Parathyroid adenoma (tissue), 2 donors: ENCODE measurements at regions not wholly inside any gene's neighbourhood (a gene's known extent, or its start where the extent isn't known, plus 50 kb on each side); places are given as distances from the start of the nearest gene placed in this dataset.

Experiments
- H2AFZ ChIP-seq: fragments of 300-600 bp; sonication (generic); one replicate; pipeline ENCODE4 v1.7.0; 2017; ENCODE audit warnings: antibody characterized with exemption, mild to moderate bottlenecking
- H3K27ac ChIP-seq: fragments of 300-600 bp; sonication (generic); one replicate; pipeline ENCODE4 v1.7.0; 2017
- H3K27me3 ChIP-seq: fragments of 300-600 bp; sonication (generic); one replicate; pipeline ENCODE4 v1.7.0; 2017; ENCODE audit warnings: low read length; ENCODE audit not compliant: control insufficient read depth, insufficient read depth
- H3K36me3 ChIP-seq: fragments of 300-600 bp; sonication (generic); one replicate; pipeline ENCODE4 v1.7.0; 2017; ENCODE audit warnings: low read length; ENCODE audit not compliant: control insufficient read depth, insufficient read depth
- H3K4me1 ChIP-seq: fragments of 300-600 bp; sonication (generic); one replicate; pipeline ENCODE4 v1.7.0; 2017; ENCODE audit warnings: control low read depth
- H3K4me2 ChIP-seq: fragments of 300-600 bp; sonication (generic); one replicate; pipeline ENCODE4 v1.7.0; 2017; ENCODE audit warnings: low read length
- H3K4me3 ChIP-seq: fragments of 300-600 bp; sonication (generic); one replicate; pipeline ENCODE4 v1.7.0; 2017; ENCODE audit warnings: low read depth, low read length
- H3K79me2 ChIP-seq: fragments of 300-600 bp; sonication (generic); one replicate; pipeline ENCODE4 v1.7.0; 2017; ENCODE audit warnings: control low read depth
- H3K9ac ChIP-seq: fragments of 300-600 bp; sonication (generic); one replicate; pipeline ENCODE4 v1.7.0; 2017; ENCODE audit warnings: mild to moderate bottlenecking
- H3K9me3 ChIP-seq: fragments of 300-600 bp; sonication (generic); one replicate; pipeline ENCODE4 v1.7.0; 2017; ENCODE audit warnings: low read length; ENCODE audit not compliant: control insufficient read depth
- CTCF ChIP-seq: fragments of 300-600 bp; sonication (generic); IDR thresholded peaks from one replicate; pipeline ENCODE4 v1.7.0; 2017; ENCODE audit warnings: antibody characterized with exemption, mild to moderate bottlenecking
- donor health status: primary hyperparathyroidism.

- no peaks in the 10 kb centered on the region for H3K27me3 ChIP-seq
Observed at GRCh38 chr19:28878862-28879566, 333.9 kb downstream of the UQCRFS1 start.

GRCh38 chr19:28876609-28877123, 336.3 kb downstream of the UQCRFS1 start:
- no peak for TF ChIP-seq CTCF
- Histone ChIP-seq H3K9me3 (no peaks in the 10 kb centered on the region), H3K4me1 (no peaks in the 10 kb centered on the region), H3K27me3 (no peaks in the 10 kb centered on the region), H3K36me3 (no peaks in the 10 kb centered on the region), H3K9ac (no peak overlapping the region), H3K4me3 (no peak overlapping the region), H2AFZ (no peak overlapping the region), H3K79me2 (no peaks in the 10 kb centered on the region), H3K27ac (no peak overlapping the region), H3K4me2 (no peak overlapping the region)

More at GRCh38 chr19:28878862-28879566, 333.9 kb downstream of the UQCRFS1 start:
- H3K4me1 ChIP-seq = no peaks in the 10 kb centered on the region
- H3K9me3 ChIP-seq = no peaks in the 10 kb centered on the region
- no peak overlapping the region for H3K4me2 ChIP-seq
- H3K9ac ChIP-seq = no peak overlapping the region
- no peak overlapping the region for H2AFZ ChIP-seq
- no peak overlapping the region for H3K27ac ChIP-seq
- TF ChIP-seq CTCF = peak; percentile 79
- H3K79me2 ChIP-seq = no peaks in the 10 kb centered on the region
- H3K36me3 ChIP-seq = no peaks in the 10 kb centered on the region
- no peak overlapping the region for H3K4me3 ChIP-seq

- Histone ChIP-seq H3K4me3 (no peak overlapping the region), H3K4me2 (no peak overlapping the region), H3K27me3 (no peaks in the 10 kb centered on the region), H3K79me2 (no peaks in the 10 kb centered on the region), H2AFZ (no peak overlapping the region), H3K9ac (no peak overlapping the region), H3K9me3 (no peaks in the 10 kb centered on the region), H3K4me1 (no peaks in the 10 kb centered on the region), H3K27ac (no peak overlapping the region), H3K36me3 (no peaks in the 10 kb centered on the region)
- TF ChIP-seq CTCF = no peak
Observed at GRCh38 chr19:28874742-28875141, 338.2 kb downstream of the UQCRFS1 start.

GRCh38 chr19:28873301-28873700, 339.6 kb downstream of the UQCRFS1 start:
- Histone ChIP-seq H3K79me2 (no peaks in the 10 kb centered on the region), H3K9me3 (no peaks in the 10 kb centered on the region), H3K27me3 (no peaks in the 10 kb centered on the region), H3K36me3 (no peaks in the 10 kb centered on the region), H3K4me2 (no peak overlapping the region), H2AFZ (no peak overlapping the region), H3K27ac (no peak overlapping the region), H3K4me1 (no peaks in the 10 kb centered on the region), H3K9ac (no peak overlapping the region), H3K4me3 (no peak overlapping the region)
- TF ChIP-seq CTCF = no peak
